ENCODE measurements at regions not wholly inside any gene's neighbourhood (a gene's known extent, or its start where the extent isn't known, plus 50 kb on each side); places are given as distances from the start of the nearest gene placed in this dataset.

DNA sequence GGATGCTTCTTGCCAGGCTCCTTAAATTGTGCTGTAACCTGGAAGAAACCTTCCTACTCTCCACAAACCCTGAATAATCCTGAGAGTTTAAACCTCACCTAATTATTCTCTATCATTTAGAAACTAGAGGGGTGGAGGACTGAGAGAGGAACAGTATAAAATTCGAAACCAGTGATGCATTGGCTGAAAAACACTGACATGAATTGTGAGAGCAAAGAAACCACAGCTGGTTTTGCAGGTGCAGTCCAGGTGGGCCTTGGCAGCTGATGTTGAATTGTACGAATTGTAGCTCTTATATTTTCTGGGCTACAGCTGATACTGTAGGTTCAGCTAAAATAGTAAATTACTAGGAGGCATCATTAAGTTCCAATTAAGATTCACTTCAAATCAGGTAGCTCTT lies 227.0 kb upstream of the SLITRK5 start:
- TF ChIP-seq POLR2AphosphoS5 (IDR thresholded peaks at IDR 0.05; ENCODE audit: low read depth, low read length), result no peak
- no peak for TF ChIP-seq POLR2A (IDR thresholded peaks at IDR 0.05; ENCODE audit: low read depth, low read length)
- TF ChIP-seq TAF1 (IDR thresholded peaks at IDR 0.05; ENCODE audit: borderline replicate concordance, low read depth, low read length), result no peak
